Kidney (tissue), 13 donors: ENCODE measurements at regions not wholly inside any gene's neighbourhood (a gene's known extent, or its start where the extent isn't known, plus 50 kb on each side); places are given as distances from the start of the nearest gene placed in this dataset.

Experiments used
- DNase-seq, 5 donors: peaks; one replicate each; pipeline ENCODE4 v3.0.0-alpha.2; 2013 to 2020
- FAIRE-seq: peaks from 2 replicates; lab custom pipeline; 2012; peaks lifted over from hg19 to GRCh38; lab: Jason Lieb, UNC
- H3K27ac ChIP-seq, 2 donors: one replicate each; pipeline ENCODE4 v1.7.0; 2013; ENCODE audit warnings: low read depth in 2 of 2, low read length in 2 of 2, inconsistent platforms in 1 of 2
- H3K27me3 ChIP-seq: one replicate; pipeline ENCODE4 v1.7.1; 2013; ENCODE audit warnings: low read length, inconsistent platforms; ENCODE audit not compliant: control insufficient read depth, insufficient read depth
- H3K36me3 ChIP-seq, 3 donors: one replicate each; pipeline versions ENCODE4 v1.7.0 to v1.7.1; 2013; ENCODE audit warnings: low read length in 3 of 3, control low read depth in 1 of 3, inconsistent platforms in 1 of 3; ENCODE audit not compliant: insufficient read depth in 3 of 3, control insufficient read depth in 2 of 3
- H3K4me1 ChIP-seq, 3 donors: one replicate each; pipeline versions ENCODE4 v1.7.0 to v1.7.1; 2013; ENCODE audit warnings: low read length in 3 of 3, inconsistent platforms in 1 of 3, low read depth in 1 of 3; ENCODE audit not compliant: control insufficient read depth in 2 of 3, insufficient read depth in 2 of 3
- H3K4me3 ChIP-seq, 3 donors: one replicate each; pipeline versions ENCODE4 v1.7.0 to v1.8.1; 2013; ENCODE audit warnings: low read length in 3 of 3, control low read depth in 1 of 3, inconsistent platforms in 1 of 3
- H3K9ac ChIP-seq, 3 donors: one replicate each; pipeline versions ENCODE4 v1.7.0 to v1.7.1; 2013; ENCODE audit warnings: low read length in 3 of 3, control low read depth in 1 of 3, inconsistent platforms in 1 of 3
- H3K9me3 ChIP-seq, 3 donors: one replicate each; pipeline versions ENCODE4 v1.7.0 to v1.7.1; 2013; ENCODE audit warnings: low read length in 3 of 3, control low read depth in 1 of 3, inconsistent platforms in 1 of 3; ENCODE audit not compliant: control insufficient read depth in 2 of 3, insufficient read depth in 1 of 3
- CTCF ChIP-seq: IDR thresholded peaks from 3 replicates; pipeline ENCODE4 v1.5.1; 2012; ENCODE audit warnings: mild to moderate bottlenecking, moderate library complexity, borderline replicate concordance; ENCODE audit not compliant: insufficient read depth; ENCODE audit errors: extremely low read depth
- intact Hi-C: fragments of 100-400 bp; cut with DNase I; formaldehyde crosslinking; loops from one replicate; pipeline ENCODE4 v1.11.1; 2022
- donor health status: control.
- donor health status: control.
- donor health status: control.
- donor health status: control.
- donor health status: control.
- donor health status: DM: yes; HTN: yes; CAD: no.
- donor health status: Normal renal cell carcinoma (clear cell type).

- Histone ChIP-seq H3K4me3 (no peak overlapping the region), H3K36me3 (no peaks in the 10 kb centered on the region), H3K9me3 (no peaks in the 10 kb centered on the region), H3K27me3 (no peaks in the 10 kb centered on the region), H3K9ac (no peak overlapping the region), H3K27ac (no peak overlapping the region), H3K4me1 (no peaks in the 10 kb centered on the region)
- no peak for TF ChIP-seq CTCF
- DNase-seq (no peak), FAIRE-seq (no peak)
- intact Hi-C loops, result no loop called here
These were observed 73.0 kb upstream of the PAPPA start for GRCh38 chr9:116080561-116080960.

DNA sequence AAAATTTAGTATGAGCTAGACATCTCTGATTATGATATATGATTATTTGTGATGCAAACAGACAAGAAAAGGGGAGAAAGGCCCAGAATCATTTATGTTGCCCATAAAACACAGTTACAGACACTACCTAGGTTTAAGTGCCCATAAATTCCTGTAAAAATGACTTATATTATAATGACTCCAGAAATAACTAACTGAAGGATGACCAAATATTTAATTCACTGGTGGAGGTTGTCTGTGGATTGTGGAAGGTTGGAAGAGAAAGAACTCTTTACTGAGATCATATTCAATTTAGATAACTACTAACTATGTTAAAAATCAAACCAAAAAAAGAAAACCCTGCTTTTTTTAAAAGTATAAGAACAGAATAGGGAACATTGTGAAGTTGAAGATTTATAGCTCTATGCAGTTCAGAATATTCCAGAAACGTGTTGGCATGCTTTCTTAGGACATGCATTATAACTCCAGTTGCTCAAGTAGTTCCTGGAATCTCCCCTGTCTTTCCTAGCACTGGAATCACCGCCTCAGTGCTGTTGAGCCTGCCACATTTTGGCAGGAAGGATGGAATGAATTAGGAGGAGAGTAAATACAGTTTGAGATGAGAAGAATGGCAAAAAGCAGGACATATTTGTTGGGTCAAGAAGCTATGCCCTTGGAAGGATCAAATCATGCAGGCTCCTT, 72.0 kb upstream of the PAPPA start:
- Histone ChIP-seq H3K27ac (no peak overlapping the region), H3K36me3 (no peaks in the 10 kb centered on the region), H3K9ac (no peak overlapping the region), H3K9me3 (no peaks in the 10 kb centered on the region), H3K4me1 (no peaks in the 10 kb centered on the region), H3K4me3 (no peak overlapping the region), H3K27me3 (no peaks in the 10 kb centered on the region)
- intact Hi-C loops, result no loop called here
- FAIRE-seq, result no peak
- no peak for DNase-seq
- no peak for TF ChIP-seq CTCF

GRCh38 chr9:116083837-116084236, 69.8 kb upstream of the PAPPA start:
- peaks cover 0 to 3% (median 0%) of the 10 kb centered on the region in 3 donors for H3K4me1 ChIP-seq
- no peak overlapping the region for H3K9ac ChIP-seq
- intact Hi-C loops, result no loop called here
- no peaks in the 10 kb centered on the region for H3K9me3 ChIP-seq
- no peak overlapping the region for H3K27ac ChIP-seq
- no peaks in the 10 kb centered on the region for H3K36me3 ChIP-seq
- no peak overlapping the region for H3K4me3 ChIP-seq
- TF ChIP-seq CTCF, result no peak
- DNase-seq (no peak), FAIRE-seq (no peak)
- H3K27me3 ChIP-seq, result no peaks in the 10 kb centered on the region

DNA sequence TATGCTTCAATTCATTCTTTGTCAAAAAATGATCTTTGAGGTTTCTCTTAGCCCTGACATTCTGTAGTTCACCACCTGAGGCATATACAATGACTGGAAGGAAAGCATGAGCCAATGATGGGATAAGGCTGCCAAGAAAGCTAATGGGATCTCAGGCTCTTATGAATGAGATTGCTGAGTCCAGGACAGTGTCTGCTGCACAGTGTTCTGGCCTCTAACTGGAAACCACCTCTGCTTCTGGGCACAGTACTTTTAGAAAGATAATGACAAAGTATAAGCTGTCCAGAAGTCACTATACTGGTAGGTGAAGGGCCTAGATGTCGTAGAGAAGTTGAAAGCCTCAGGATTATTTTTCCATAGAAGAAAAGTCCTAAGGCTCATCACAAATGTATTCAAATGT, 69.1 kb upstream of the PAPPA start:
- Histone ChIP-seq H3K27me3 (no peaks in the 10 kb centered on the region), H3K27ac (no peak overlapping the region), H3K4me1 (peaks cover 0 to 3% (median 0%) of the 10 kb centered on the region in 3 donors), H3K4me3 (no peak overlapping the region), H3K9me3 (no peaks in the 10 kb centered on the region), H3K36me3 (no peaks in the 10 kb centered on the region), H3K9ac (no peak overlapping the region)
- DNase-seq (no peak), FAIRE-seq (no peak)
- no peak for TF ChIP-seq CTCF
- intact Hi-C loops, result no loop called here
